IgD-negative memory B cell (primary cell): ENCODE measurements at regions not wholly inside any gene's neighbourhood (a gene's known extent, or its start where the extent isn't known, plus 50 kb on each side); places are given as distances from the start of the nearest gene placed in this dataset.
A peak's percentile ranks its signal among the peaks of the same experiment; 100 is the strongest.

ENCODE experiments used
- H3K27ac Mint-ChIP-seq, 3 donors: one replicate each; pipeline ENCODE4 v1.8.0; 2020 to 2022; ENCODE audit warnings: mild to moderate bottlenecking in 3 of 3, mixed read lengths in 3 of 3, moderate library complexity in 1 of 3
- H3K27me3 Mint-ChIP-seq: one replicate; pipeline ENCODE4 v1.8.0; 2021; ENCODE audit warnings: mixed read lengths
- H3K36me3 Mint-ChIP-seq: one replicate; pipeline ENCODE4 v1.8.0; 2020; ENCODE audit warnings: mild to moderate bottlenecking, mixed read lengths
- H3K4me1 Mint-ChIP-seq, 3 donors: one replicate each; pipeline ENCODE4 v1.8.0; 2020 to 2022; ENCODE audit warnings: mixed read lengths in 3 of 3, mild to moderate bottlenecking in 1 of 3
- H3K4me3 Mint-ChIP-seq, 4 donors: one replicate each; pipeline ENCODE4 v1.8.0; 2020 to 2022; ENCODE audit warnings: mild to moderate bottlenecking in 4 of 4, mixed read lengths in 4 of 4, moderate library complexity in 3 of 4
- H3K9me3 Mint-ChIP-seq, 3 donors: one replicate each; pipeline ENCODE4 v1.8.0; 2020 to 2021; ENCODE audit warnings: mixed read lengths in 3 of 3, mild to moderate bottlenecking in 1 of 3

DNA sequence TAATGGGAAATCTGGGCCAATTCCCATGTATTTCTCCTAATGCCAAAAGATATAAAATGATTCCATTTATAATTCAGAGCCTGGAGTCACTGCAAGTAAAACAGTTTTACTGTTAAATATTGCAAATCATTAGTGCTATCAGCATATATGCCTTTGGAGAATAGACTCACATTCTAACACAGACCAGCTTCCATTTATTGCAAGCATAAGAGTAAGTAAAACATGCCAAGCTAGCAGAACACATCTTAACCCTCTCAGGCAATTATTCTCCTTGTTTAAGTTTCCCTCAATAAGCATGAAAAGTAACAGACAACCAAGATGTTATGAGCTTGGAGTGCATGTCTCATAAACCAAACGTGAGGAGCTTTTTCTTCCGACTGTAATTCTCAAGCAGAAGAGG, 173.9 kb upstream of the GRIP1 start:
- Mint-ChIP-seq H3K36me3 (no peaks in the 10 kb centered on the region), H3K27ac (no peak overlapping the region), H3K4me3 (no peak overlapping the region), H3K9me3 (peaks cover 0 to 2% (median 0%) of the 10 kb centered on the region in 3 donors), H3K27me3 (peaks cover 13% of the 10 kb centered on the region), H3K4me1 (peaks cover 0 to 3% (median 0%) of the 10 kb centered on the region in 3 donors)

DNA sequence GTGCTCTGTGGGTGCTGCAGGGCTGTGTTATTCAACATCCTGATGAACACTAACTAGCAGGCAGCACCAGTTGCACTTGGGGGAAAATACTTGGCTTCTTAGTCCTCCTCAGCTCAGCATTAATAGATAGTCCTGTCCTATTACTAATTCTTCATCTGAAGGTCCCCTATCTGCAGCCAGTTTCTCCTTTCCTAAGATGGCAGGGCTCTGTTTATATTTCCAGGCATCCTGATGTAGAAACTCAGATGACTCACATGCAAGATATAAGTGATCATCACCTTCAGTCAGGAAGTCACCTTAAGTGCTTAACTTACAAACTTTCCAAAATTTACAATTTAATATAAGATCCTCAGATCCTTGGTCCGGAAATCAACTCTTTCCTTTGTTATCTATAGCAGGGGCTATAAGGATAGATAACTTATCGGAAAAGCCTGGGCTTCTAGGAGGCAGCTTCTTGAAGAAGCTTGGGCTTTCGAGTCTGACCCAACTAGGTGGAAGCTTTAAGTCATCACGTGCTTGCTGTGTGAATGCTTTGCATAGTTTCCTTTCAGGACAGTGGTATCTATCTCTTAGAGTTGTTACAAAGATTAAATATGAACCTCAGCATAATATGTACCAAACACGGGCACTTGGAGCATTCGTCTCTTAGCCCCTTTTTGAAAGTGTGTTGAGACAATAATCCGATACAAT, 181.0 kb upstream of the GRIP1 start:
- Mint-ChIP-seq H3K4me1 (no peaks in the 10 kb centered on the region), H3K27me3 (no peaks in the 10 kb centered on the region), H3K27ac (no peak overlapping the region), H3K9me3 (no peaks in the 10 kb centered on the region), H3K4me3 (no peak overlapping the region), H3K36me3 (no peaks in the 10 kb centered on the region)

DNA sequence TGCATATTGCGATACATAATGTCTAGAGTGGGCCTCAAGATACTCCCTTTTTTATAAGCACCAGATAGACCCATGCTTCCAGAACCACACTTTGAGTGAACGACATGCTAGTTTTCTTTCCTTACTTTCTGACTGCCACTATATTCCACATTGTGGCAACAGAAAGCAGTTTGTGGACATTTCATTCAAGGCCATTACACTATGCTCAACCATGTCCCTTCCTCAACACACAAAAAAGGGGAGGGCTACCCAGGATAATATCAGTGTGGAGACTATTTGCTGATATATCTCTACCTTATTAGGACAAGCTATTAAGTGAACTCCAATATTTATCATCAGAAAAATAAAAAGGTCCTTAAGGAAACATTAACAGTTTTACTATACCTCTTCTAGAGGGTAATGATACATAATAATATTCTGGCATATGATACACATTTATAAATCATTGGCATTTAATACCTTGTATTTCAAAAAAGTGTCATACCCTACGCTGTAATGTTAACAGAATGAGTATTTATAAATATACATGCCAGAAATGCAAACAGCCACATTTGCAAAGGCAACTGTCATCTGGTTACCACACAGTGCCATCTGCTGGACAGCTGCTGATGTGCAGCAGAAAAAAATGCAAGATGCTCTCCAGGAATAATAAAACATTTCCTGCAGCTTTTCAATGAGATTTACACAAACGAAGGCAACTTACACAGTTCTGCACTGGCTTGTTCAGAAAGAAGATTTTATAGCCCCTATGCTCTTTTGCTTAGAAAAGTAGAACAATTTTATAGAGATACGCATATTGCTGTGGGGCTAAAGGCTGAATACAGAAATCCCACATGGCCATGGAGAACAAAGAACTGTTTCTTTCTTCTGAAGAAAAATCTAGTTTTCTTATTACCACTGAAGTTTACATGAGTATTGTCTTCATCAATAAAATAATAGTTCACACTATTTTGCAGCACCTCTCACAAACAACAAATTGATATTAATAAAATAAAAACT, 182.2 kb upstream of the GRIP1 start:
- H3K9me3 Mint-ChIP-seq, result no peaks in the 10 kb centered on the region
- H3K4me1 Mint-ChIP-seq, result no peaks in the 10 kb centered on the region
- H3K27ac Mint-ChIP-seq, result no peak overlapping the region

DNA sequence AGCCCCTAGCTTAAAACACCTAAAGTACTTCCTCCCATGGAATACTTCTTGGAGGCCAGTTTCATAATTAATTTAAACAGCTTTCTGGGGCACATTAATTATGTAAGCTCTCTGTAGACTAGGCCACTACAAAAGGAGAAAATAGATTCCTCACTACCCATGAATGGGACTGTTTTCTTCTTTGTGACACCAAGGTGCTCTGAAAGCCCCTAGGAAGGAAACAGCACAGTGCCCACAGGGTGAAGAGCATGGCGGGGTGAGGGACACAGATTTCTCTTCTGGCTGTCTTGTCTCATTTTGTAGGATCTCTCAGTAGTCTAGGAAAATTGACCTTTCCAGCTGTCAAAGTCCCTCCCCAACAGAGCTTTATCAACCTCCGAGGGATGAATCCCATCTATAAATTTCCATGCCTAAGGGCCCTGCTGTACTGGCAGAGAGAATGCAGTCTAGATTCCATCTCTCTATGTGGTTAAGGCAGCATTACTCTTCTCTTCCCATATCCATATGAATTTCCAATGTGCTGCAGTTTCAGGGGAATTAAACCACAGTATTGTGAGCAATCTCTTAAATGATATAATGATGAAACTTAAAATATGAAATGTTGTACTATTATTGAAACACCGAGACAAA, 183.6 kb upstream of the GRIP1 start:
- no peak overlapping the region for H3K27ac Mint-ChIP-seq
- no peaks in the 10 kb centered on the region for H3K4me1 Mint-ChIP-seq
- H3K27me3 Mint-ChIP-seq, result peaks cover 4% of the 10 kb centered on the region
- no peaks in the 10 kb centered on the region for H3K36me3 Mint-ChIP-seq
- no peak overlapping the region for H3K4me3 Mint-ChIP-seq
- H3K9me3 Mint-ChIP-seq, result no peaks in the 10 kb centered on the region

More for the DNA sequence above, 182.2 kb upstream of the GRIP1 start:
- Mint-ChIP-seq H3K4me3 (no peak overlapping the region), H3K27me3 (peaks cover 4% of the 10 kb centered on the region), H3K36me3 (no peaks in the 10 kb centered on the region)

DNA sequence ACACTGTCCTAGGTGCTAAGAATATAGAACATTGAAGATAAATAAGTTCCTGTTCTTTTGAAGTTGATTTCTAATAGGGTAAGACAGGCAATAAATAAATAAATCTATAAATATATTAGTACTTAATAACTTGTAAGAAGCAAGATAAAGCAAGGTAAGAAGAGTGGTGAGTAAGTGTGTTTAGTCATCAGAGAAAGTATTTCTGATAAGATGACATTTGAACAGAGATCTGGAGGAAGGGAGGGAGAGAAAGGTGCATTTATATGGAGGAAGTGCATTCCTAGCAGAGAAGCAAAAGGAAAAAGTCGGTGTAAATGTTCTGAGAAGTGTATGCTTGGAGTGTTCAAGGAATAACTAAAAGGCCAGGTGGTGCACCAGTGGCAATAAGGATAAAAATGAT, 184.4 kb upstream of the GRIP1 start:
- Mint-ChIP-seq H3K36me3 (no peaks in the 10 kb centered on the region), H3K9me3 (no peaks in the 10 kb centered on the region), H3K4me1 (no peaks in the 10 kb centered on the region), H3K27ac (no peak overlapping the region), H3K4me3 (no peak overlapping the region), H3K27me3 (peaks cover 4% of the 10 kb centered on the region)

DNA sequence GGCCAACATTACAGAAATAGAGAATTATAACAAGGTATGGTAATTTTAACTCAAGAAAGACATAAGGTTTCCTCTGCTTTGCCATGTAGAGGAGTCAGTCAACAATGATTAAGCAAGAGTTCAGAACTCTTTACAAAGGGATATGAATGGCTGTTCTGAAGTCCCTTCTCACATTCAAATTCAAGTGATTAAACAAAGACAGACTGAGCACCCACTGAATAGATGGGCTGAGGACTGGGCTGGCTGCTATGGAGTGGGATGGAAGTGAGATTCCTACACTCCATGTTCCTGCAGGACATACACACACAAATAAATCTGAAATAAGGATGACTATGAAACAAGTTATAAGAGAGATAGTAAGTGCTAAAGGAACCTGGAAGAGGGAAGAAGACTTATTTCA, 199.0 kb upstream of the GRIP1 start:
- Mint-ChIP-seq H3K27ac (no peak overlapping the region), H3K4me3 (no peak overlapping the region), H3K27me3 (peaks cover 4% of the 10 kb centered on the region), H3K36me3 (no peaks in the 10 kb centered on the region), H3K9me3 (peaks cover 0 to 3% (median 0%) of the 10 kb centered on the region in 3 donors), H3K4me1 (no peaks in the 10 kb centered on the region)

DNA sequence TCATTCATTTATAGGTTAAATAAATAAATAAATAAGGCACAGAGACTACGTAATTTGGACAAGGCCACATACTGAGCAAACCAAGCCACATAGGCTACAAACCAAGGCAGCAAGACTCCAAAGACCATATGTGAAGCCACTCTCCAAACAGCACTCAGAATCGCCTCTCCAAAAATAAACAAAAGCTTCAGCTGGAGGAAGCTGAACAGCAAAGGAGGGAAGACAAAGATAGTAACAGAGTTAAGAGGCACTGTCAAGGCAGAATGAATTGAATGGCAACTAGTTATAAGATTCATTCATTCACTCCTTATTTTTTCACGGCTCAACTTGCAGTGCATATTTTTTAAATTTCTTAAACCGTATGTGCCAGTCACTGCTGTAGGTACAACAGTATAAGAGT, 200.5 kb upstream of the GRIP1 start:
- H3K4me1 Mint-ChIP-seq, result no peaks in the 10 kb centered on the region
- no peaks in the 10 kb centered on the region for H3K36me3 Mint-ChIP-seq
- H3K27me3 Mint-ChIP-seq, result peaks cover 4% of the 10 kb centered on the region
- H3K27ac Mint-ChIP-seq, result no peak overlapping the region
- no peak overlapping the region for H3K4me3 Mint-ChIP-seq
- H3K9me3 Mint-ChIP-seq, result peaks cover 0 to 3% (median 0%) of the 10 kb centered on the region in 3 donors

DNA sequence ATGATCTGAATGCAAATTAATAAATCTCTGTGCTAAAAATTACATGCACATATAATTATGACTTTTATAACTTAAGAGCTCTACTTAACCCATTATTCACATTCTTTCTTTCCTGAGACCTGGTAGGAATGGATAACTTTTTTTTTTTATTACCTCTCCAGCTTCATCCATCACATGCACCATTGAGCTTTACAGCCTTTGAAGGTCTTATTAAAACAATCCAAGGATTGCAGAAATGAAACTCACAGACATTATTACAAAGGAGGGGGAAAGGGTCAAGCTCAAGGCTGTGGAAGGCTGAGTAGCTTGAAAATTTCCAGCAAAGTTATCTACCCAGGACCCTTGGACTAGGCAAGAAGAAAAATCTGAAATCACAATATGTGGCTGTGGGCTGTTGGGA, 202.5 kb upstream of the GRIP1 start:
- Mint-ChIP-seq H3K9me3 (peaks cover 0 to 3% (median 0%) of the 10 kb centered on the region in 3 donors), H3K4me3 (no peak overlapping the region), H3K4me1 (no peaks in the 10 kb centered on the region), H3K27me3 (peaks cover 2% of the 10 kb centered on the region), H3K36me3 (no peaks in the 10 kb centered on the region), H3K27ac (no peak overlapping the region)

DNA sequence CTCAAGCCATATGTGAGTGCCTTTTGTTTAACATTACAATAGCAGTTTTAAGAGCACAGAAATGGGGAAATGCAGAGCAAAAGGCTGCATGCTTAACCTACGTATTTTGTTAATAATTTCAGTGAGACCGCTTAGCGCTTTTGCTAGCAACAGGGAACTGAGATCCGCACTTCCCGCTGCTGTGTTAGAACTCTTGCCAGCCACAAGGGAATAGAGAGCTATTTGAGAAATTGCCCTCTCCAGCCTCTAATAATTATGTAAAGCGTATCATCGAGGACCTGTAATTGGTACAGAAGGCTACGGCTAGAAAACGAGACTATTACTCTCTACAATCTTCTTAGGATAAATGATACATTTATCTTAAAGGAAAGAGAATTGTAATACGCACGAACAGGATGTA, 205.2 kb upstream of the GRIP1 start:
- H3K9me3 Mint-ChIP-seq, result peaks cover 0 to 3% (median 0%) of the 10 kb centered on the region in 3 donors
- H3K27me3 Mint-ChIP-seq, result no peaks in the 10 kb centered on the region
- no peaks in the 10 kb centered on the region for H3K36me3 Mint-ChIP-seq
- H3K4me3 Mint-ChIP-seq, result no peak overlapping the region
- H3K27ac Mint-ChIP-seq, result no peak overlapping the region
- H3K4me1 Mint-ChIP-seq, result no peaks in the 10 kb centered on the region

DNA sequence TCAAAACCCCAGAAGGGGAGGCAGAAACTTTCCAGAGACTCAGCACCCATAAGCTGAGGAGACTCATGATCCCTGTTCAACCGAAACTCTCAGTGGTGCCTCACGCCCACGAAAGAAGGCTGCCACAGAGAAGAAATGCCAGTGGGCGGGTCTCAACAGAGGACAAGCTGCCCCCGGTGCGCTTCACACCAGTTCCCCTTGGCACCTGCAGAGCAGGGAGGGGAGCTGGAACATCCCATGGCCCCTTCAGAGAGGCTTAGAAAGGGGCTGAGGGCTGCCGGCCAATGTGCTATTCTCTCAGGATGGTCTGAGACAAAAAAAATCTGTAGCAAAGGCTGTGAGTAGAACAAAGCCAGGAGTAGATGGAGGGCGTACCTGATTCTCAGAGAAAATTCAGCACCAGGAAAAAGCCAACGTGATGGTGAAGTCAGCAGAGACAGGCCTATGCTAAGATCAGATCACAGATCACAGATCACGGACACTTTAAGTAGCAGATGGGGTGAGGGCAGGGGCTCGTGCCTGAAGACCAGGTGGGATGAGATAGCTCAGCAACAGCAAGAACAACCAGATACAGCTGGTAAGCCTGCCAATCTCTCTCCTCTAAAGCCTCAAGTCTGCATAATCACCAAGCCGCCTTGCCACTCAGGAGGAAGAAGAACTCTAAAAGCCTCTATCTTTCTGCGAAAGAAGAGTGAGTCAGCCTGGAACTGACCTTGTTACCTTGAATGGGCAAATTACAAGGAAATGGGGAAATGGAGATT, 206.4 kb upstream of the GRIP1 start:
- H3K9me3 Mint-ChIP-seq, result no peaks in the 10 kb centered on the region
- H3K36me3 Mint-ChIP-seq, result no peaks in the 10 kb centered on the region
- H3K27me3 Mint-ChIP-seq, result no peaks in the 10 kb centered on the region
- no peaks in the 10 kb centered on the region for H3K4me1 Mint-ChIP-seq
- H3K27ac Mint-ChIP-seq, result no peak overlapping the region
- no peak overlapping the region for H3K4me3 Mint-ChIP-seq

DNA sequence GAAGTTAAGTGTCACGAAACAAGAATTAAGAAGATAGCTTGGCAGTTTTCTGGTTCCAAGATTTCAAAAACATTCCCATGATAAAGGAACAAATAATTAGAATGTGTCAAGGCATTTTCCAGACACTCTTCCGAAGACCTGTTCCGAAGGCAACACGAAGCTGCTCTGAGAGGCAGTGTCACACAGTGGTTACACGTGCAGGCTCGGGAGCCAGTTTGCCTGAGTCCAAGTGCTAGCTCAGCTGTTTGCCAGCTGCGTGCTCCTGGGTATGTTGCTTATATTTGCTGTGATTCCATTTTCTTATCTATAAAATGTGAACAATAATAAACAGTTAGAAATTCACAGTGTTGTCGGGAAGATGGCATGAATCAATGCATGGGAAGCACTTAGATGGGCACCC, 217.9 kb upstream of the GRIP1 start:
- H3K27me3 Mint-ChIP-seq, result no peaks in the 10 kb centered on the region
- no peak overlapping the region for H3K27ac Mint-ChIP-seq
- no peak overlapping the region for H3K4me3 Mint-ChIP-seq
- H3K36me3 Mint-ChIP-seq, result no peaks in the 10 kb centered on the region
- peaks cover 16 to 24% (median 21%) of the 10 kb centered on the region in 3 donors for H3K4me1 Mint-ChIP-seq
- peaks cover 0 to 2% (median 0%) of the 10 kb centered on the region in 3 donors for H3K9me3 Mint-ChIP-seq

DNA sequence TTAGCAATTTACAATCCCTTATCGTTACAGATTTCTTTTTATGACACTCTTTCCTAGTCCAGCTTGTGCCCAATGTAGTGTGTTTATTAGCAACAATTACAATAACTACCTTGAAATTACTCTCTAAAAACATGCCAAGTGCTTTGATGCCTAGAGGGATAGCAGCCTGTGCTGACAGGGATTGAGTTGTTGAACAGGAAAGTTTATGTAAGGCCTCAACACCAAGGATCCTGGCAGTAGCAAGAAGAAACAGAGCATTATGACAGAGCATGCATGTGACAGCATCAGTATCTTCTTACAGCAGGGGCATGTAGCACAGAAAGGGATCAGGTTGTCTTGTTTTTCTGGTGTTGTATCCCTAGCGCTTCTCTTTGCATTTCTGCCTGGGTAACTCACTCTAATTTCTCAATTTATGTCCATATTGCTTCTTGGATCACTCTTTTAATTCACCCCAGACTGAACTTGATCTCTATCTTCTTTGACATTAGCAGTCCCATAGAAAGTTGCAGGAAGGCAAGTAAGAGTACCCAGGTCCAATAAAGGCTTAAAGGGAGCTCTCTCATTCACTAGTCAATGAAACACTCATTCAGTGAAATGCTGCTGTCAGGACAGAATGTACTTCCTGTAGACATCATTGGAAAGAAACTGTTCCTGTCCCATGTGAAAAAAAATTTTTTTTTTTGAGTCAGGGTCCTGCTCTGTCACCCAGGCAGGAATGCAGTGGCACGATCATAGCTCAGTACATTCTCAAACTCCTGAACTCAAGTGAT, 220.0 kb upstream of the GRIP1 start:
- Mint-ChIP-seq H3K4me3 (peak overlapping the region in 1 of 4 donors; percentile 16), H3K27me3 (no peaks in the 10 kb centered on the region), H3K4me1 (peaks cover 16 to 25% (median 24%) of the 10 kb centered on the region in 3 donors), H3K27ac (peak overlapping the region in 2 of 3 donors; percentile 27 to 60), H3K9me3 (no peaks in the 10 kb centered on the region), H3K36me3 (no peaks in the 10 kb centered on the region)

DNA sequence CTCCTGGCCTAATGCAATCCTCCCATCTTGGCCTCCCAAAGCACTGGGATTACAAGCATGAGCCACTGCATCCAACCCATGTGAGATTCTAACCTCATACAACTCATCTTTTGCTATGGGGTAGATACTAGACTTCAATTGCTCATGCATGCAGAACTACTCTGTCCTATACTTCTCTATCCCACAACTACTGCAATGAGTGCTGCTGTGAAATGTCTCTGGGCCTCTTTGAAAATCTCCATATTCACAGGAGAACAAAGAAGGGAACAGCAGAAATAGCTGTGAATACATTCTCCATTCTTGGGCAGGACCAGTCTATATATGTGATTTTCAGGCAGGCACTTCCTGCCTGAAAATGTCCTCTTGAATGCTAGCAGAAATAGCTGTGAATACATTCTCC, 220.7 kb upstream of the GRIP1 start:
- Mint-ChIP-seq H3K27me3 (no peaks in the 10 kb centered on the region), H3K36me3 (no peaks in the 10 kb centered on the region), H3K9me3 (no peaks in the 10 kb centered on the region), H3K4me3 (no peak overlapping the region), H3K4me1 (peaks cover 16 to 27% (median 24%) of the 10 kb centered on the region in 3 donors), H3K27ac (peak overlapping the region in 1 of 3 donors; percentile 88)

DNA sequence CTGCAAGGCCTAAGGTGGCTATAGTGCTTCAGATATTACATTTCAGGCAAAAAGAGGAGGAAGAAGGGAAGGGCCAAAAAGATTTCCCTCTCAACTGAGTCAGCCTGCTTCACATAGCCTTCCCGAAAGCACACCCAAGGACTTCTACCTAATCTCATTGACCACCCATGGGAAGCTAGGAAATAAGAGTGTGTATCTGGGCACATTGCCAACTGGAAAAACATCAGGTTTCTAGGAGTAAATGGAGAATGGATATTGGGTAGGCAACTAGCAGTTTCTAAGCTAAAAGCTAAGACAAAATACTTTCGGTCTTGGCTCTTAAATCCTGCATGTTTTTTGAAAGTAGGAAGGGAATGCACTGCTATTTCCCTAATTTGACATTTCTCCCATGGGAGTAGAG, 221.7 kb upstream of the GRIP1 start:
- Mint-ChIP-seq H3K36me3 (no peaks in the 10 kb centered on the region), H3K27ac (peak overlapping the region; percentile 66 to 88 (median 84)), H3K4me3 (peak overlapping the region in 2 of 4 donors; percentile 3 to 75), H3K27me3 (no peaks in the 10 kb centered on the region), H3K4me1 (peaks cover 16 to 27% (median 24%) of the 10 kb centered on the region in 3 donors), H3K9me3 (no peaks in the 10 kb centered on the region)
